Thyroid gland (tissue), 4 donors: ENCODE measurements at regions not wholly inside any gene's neighbourhood (a gene's known extent, or its start where the extent isn't known, plus 50 kb on each side); places are given as distances from the start of the nearest gene placed in this dataset.

ENCODE experiments used
- CTCF ChIP-seq, 6 experiments: fragments of 200-600 bp in 3 of 6; fragments of 450-650 bp in 3 of 6; sonication (generic) in 3 of 6; IDR thresholded peaks; one replicate each; pipeline ENCODE4 v1.5.1; 2016 to 2019; ENCODE audit warnings: antibody characterized with exemption in 6 of 6, mild to moderate bottlenecking in 2 of 6, inconsistent platforms in 1 of 6, moderate library complexity in 1 of 6
- POLR2A ChIP-seq, 2 donors: fragments of 450-650 bp; IDR thresholded peaks; one replicate each; pipeline ENCODE4 v1.6.1; 2017; ENCODE audit warnings: antibody characterized with exemption in 2 of 2, mild to moderate bottlenecking in 2 of 2, moderate library complexity in 1 of 2

DNA sequence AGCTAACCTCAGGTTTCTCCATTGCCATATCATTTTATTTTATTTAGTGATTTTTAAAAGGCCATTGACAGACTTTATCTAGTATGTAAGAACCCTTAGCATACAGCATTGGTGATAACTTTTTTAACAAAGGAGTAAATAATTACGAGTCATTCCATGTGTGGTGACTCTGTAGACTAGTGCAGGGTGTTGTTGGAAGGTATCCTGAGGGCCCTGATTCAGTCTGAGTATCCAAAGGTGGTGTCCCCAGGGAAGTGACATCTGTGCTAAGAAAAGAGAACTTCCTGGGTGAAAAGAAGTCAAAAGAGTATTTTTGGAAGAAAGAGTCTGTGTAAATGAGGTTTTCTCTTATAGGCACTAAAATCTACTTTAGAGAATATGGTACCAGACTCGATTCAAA lies 308.4 kb downstream of the C7orf25 start:
- TF ChIP-seq POLR2A (IDR thresholded peaks at IDR 0.05) (no peak), CTCF (IDR thresholded peaks at IDR 0.05) (no peak)
